HUDEP-2 (cell line): ENCODE measurements at regions not wholly inside any gene's neighbourhood (a gene's known extent, or its start where the extent isn't known, plus 50 kb on each side); places are given as distances from the start of the nearest gene placed in this dataset.
A peak's percentile ranks its signal among the peaks of the same experiment; 100 is the strongest.

Source experiments
- DNase-seq, 76 experiments: peaks; one replicate each; lab custom pipeline; 2025; ENCODE audit not compliant: unreplicated experiment in 76 of 76; lab: John Stamatoyannopoulos, UW

- DNase-seq, result no peak
Observed at GRCh38 chr6:6772751-6773150, 184.2 kb downstream of the LY86 start.

- DNase-seq, result no peak
Observed at GRCh38 chr6:6775074-6775473, 186.6 kb downstream of the LY86 start.

GRCh38 chr6:6780231-6780630, 191.7 kb downstream of the LY86 start:
- DNase-seq, result no peak

DNA sequence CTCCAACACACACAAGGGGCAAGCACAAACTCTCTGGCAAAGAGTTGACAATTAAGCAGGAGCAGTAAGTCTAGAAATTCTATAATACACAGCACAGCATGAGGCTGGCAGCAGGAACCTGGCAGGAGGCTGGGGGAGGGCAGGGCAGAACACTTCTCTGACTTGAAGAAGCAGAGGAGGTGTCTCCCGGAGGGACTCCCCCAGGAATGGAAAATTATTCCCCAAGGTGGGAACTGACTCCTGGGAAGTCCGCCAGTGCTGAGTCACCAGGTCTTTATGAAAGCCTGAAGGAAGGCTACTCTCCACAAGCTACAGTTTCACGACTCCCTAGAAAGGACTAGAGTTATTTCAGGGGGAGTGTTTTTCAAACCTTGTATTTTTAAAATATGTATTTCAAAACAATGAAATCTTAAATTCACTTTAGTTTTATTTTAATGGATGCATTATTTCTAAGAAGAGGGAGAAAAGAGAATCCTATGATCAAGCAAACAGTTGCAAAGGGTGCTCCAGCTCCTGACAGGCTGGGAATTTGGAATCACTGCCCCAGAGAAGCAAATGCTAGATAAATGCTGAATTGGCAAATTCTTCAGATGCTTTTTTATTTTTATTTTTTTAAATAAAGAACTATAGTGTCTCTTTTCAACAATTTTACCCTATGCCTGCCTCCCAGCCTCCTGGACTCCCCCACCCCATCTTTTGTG, 192.8 kb downstream of the LY86 start:
- DNase-seq, result no peak

DNA sequence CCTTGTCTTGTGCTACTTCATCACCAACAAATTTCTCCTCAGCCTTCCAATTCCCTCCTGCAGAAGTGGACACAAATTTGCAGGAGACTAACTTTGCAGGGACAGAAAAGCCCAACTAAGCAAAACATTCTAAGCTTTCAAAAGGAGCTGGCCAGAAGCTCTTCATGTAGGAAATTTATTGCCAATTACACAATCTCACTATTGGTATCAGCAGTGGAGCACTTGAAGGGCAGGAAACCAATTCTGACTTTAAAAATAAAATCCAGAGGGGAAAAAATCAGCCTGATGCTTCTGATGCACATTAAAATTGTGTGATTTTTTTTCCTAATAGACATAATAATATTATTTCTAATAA, 193.3 kb downstream of the LY86 start:
- no peak for DNase-seq

- DNase-seq, result no peak
Observed at GRCh38 chr6:6783721-6784120, 195.2 kb downstream of the LY86 start.

DNA sequence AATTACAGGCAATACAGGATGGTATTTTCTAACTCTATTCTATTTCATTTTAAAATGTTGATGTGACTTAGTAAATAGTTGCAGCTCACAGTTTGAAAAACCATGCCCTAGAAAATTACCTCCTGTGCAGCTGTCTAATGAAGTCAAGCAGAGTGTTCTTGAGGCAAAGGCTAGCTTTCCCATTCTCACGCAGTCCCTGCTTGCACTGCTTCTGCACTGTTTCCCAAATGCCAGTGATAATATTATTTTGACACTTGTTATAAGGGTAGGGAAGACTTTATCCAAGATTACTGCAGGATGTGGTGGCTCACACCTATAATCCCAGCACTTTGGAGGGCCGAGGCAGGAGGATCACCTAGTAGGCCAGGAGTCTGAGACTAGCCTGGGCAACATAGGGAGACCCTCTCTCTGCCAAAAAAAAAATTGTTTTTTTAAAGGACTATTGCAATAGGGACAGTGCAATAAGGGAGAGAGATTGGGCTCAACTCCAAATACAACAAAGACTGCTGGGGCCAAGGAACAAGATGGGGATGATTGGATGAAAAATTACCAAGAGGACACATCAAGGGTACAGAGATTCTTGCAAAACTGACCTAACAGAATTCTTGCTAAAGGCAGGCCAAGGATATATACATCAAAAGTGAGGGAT, 196.1 kb downstream of the LY86 start:
- DNase-seq, result no peak

GRCh38 chr6:6785163-6785521, 196.6 kb downstream of the LY86 start:
- DNase-seq, result no peak

DNA sequence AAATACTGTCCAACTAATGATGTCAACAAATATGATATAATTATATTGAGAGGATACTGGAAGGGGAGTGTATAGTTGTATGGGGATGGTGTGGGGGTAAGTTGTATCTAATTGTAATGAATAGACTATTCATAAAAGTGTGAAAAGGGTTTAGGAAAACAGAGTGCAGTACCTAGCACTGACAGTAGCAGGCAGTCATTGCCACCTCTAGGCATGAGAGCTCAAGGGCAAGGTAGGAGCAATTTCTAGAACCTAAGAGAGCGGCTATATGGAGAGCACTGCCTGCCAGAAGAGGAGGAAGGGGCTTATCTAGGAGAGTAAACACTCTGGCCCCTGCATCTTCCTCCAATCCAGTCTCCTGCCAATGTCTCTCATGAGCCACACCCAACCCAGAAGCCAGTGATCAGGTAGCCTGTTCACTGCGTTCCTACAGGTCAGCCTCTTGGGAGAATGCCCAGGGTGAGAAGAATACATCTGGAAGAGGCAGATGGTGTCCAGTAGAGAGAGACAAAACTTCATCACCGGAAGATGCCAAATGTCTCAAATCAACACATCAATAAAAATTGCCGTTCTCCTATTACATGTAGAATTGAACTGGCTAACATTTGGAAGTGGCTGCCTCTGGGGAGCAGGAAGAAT, 200.0 kb downstream of the LY86 start:
- DNase-seq, result peak in 12 of 76 experiments; percentile 10 to 54 (median 24)

- DNase-seq, result no peak
Observed at GRCh38 chr6:6790393-6790792, 201.9 kb downstream of the LY86 start.

GRCh38 chr6:6790891-6791290, 202.4 kb downstream of the LY86 start:
- DNase-seq, result no peak

- no peak for DNase-seq
Observed at GRCh38 chr6:6793388-6794250, 205.1 kb downstream of the LY86 start.

GRCh38 chr6:6795393-6795792, 206.9 kb downstream of the LY86 start:
- DNase-seq, result no peak

DNA sequence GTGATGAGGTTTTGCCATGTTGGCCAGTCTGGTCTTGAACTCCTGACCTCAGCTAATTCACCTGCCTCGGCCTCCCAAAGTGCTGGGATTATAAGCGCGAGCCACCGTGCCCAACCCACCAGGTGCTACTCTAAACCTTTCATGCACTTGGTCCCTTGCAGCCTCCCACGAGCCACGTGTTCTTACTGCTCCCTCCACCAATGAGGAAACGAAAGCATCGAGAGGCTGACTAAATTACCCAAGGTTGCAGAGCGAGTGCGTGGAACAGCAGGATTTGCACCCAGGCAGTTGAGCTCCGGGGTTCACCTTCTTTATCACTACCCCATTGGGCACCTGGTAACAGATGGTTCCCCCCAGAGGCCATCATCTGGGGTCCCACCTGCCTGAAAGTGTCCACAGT, 208.3 kb downstream of the LY86 start:
- no peak for DNase-seq

DNA sequence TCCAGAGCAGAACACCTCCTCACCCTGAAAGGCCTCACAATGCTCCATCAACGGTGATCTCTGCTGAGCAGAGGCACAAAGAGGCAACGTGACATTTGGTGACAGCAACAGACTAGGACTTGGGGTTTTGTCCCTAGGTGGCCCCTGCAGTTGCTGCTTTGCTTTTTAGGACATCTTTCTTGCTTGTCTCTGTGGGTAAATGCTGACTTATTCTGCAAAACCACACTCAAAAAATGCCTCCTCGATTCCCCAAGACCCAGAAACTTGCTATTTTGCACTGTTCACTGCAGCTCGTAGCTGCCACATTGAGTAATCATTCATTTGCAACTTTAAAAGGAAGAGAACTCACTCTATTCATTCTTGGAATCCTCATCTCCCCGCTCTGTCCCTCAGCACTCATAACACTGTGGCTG, 209.9 kb downstream of the LY86 start:
- no peak for DNase-seq

DNA sequence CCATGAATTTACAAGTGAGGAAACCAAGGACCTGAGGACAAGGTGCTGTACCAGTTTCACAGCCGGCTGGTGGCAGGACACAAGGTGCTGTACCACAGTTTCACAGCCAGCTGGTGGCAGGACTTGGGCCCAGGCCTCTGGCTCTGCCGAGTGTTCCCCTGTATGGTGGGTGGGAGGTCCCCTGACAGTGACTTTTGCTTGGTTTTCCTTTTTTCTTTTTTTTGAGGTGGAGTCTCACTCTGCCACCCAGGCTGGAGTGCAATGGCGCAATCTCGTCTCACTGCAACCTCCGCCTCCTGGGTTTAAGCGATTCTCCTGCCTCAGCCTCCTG, 212.4 kb downstream of the LY86 start:
- no peak for DNase-seq

- DNase-seq, result no peak
Observed at GRCh38 chr6:6801635-6802218, 213.2 kb downstream of the LY86 start.

- no peak for DNase-seq
Observed at GRCh38 chr6:6803180-6803977, 214.9 kb downstream of the LY86 start.

DNA sequence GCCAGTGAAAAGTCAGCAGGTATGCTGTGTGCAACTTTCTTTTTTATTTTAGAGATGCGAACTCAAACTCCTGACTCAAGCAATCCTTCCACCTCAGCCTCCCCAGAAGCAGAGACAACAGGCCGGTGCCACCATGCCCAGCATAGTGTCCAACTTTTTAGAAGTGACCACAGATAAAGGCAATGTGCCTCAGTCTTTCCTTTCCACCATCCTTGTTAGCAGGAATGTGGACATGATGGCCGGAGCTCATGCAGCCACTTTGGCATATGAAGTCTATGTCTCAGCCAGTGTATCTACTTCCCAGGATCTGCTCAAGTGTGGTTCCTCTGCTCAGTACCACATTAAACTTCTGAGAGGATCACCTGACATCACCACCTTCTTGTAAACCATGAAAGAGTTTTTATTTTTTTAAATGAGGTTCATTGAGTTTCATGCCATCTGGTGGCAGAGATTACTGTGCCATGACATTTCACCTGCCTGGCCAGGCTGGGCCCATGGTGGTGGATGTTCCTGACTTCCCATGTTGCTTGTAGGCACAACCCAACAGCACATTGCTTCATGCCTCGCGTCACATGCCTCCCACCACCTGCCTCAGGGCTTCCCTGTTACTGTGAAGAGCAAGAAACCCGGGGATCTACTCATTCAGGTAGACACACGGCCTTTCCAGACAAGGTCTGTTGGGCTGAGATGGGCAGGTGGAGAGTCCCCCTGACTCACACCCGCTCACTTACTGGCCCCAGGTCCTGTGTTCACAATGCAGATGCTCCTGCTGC, 216.5 kb downstream of the LY86 start:
- no peak for DNase-seq
